Peyer's patch (tissue), 4 donors: ENCODE measurements at regions not wholly inside any gene's neighbourhood (a gene's known extent, or its start where the extent isn't known, plus 50 kb on each side); places are given as distances from the start of the nearest gene placed in this dataset.

ENCODE experiments used
- DNase-seq, 3 donors: peaks; one replicate each; pipeline ENCODE4 v3.0.0-alpha.2; 2017 to 2019
- H3K27ac ChIP-seq, 4 donors: fragments of 200-600 bp; sonication (generic); one replicate each; pipeline ENCODE4 v1.5.1; 2016 to 2019
- H3K27me3 ChIP-seq, 2 donors: fragments of 200-600 bp; sonication (generic); one replicate each; pipeline ENCODE4 v1.5.1; 2019
- H3K36me3 ChIP-seq, 3 donors: fragments of 200-600 bp; sonication (generic); one replicate each; pipeline ENCODE4 v1.5.1; 2016 to 2019
- H3K4me1 ChIP-seq, 4 donors: fragments of 200-600 bp; sonication (generic); one replicate each; pipeline ENCODE4 v1.5.1; 2016 to 2019
- H3K4me3 ChIP-seq, 4 donors: fragments of 200-600 bp; sonication (generic); 1 replicate in 3 of 4; 2 replicates in 1 of 4; pipeline ENCODE4 v1.5.1; 2016 to 2019; ENCODE audit warnings: mild to moderate bottlenecking in 1 of 4
- H3K9me3 ChIP-seq, 4 donors: fragments of 200-600 bp; sonication (generic); one replicate each; pipeline ENCODE4 v1.5.1; 2016 to 2019; ENCODE audit warnings: mild to moderate bottlenecking in 1 of 4
- CTCF ChIP-seq, 6 experiments: fragments of 450-650 bp in 4 of 6; fragments of 200-600 bp in 2 of 6; sonication (generic) in 1 of 6; IDR thresholded peaks; one replicate each; pipeline ENCODE4 v1.5.1; 2017 to 2019; ENCODE audit warnings: antibody characterized with exemption in 6 of 6, mild to moderate bottlenecking in 3 of 6, moderate library complexity in 1 of 6
- POLR2A ChIP-seq, 2 donors: fragments of 450-650 bp; IDR thresholded peaks; one replicate each; pipeline ENCODE4 v1.5.1; 2017; ENCODE audit warnings: antibody characterized with exemption in 2 of 2, mild to moderate bottlenecking in 2 of 2, moderate library complexity in 2 of 2

- Histone ChIP-seq H3K4me3 (no peak overlapping the region), H3K4me1 (no peaks in the 10 kb centered on the region), H3K27me3 (no peaks in the 10 kb centered on the region), H3K27ac (no peak overlapping the region), H3K9me3 (no peaks in the 10 kb centered on the region), H3K36me3 (no peaks in the 10 kb centered on the region)
- DNase-seq = no peak
- TF ChIP-seq CTCF (IDR thresholded peaks at IDR 0.05) = no peak
- no peak for TF ChIP-seq POLR2A (IDR thresholded peaks at IDR 0.05)
Measured at GRCh38 chr2:187702157-187702556, 147.9 kb upstream of the TFPI start.

GRCh38 chr2:187708272-187708671 is 154.0 kb upstream of the TFPI start:
- Histone ChIP-seq H3K36me3 (no peaks in the 10 kb centered on the region), H3K4me1 (no peaks in the 10 kb centered on the region), H3K27ac (no peak overlapping the region), H3K4me3 (no peak overlapping the region), H3K9me3 (no peaks in the 10 kb centered on the region), H3K27me3 (no peaks in the 10 kb centered on the region)
- TF ChIP-seq POLR2A (IDR thresholded peaks at IDR 0.05) (no peak), CTCF (IDR thresholded peaks at IDR 0.05) (no peak)
- no peak for DNase-seq

GRCh38 chr2:187709065-187709464 is 154.8 kb upstream of the TFPI start:
- no peaks in the 10 kb centered on the region for H3K9me3 ChIP-seq
- H3K27me3 ChIP-seq = no peaks in the 10 kb centered on the region
- DNase-seq = no peak
- no peak for TF ChIP-seq POLR2A (IDR thresholded peaks at IDR 0.05)
- no peak for TF ChIP-seq CTCF (IDR thresholded peaks at IDR 0.05)
- no peaks in the 10 kb centered on the region for H3K4me1 ChIP-seq
- H3K4me3 ChIP-seq = no peak overlapping the region
- H3K27ac ChIP-seq = no peak overlapping the region
- H3K36me3 ChIP-seq = no peaks in the 10 kb centered on the region

- Histone ChIP-seq H3K4me1 (no peaks in the 10 kb centered on the region), H3K27me3 (no peaks in the 10 kb centered on the region), H3K36me3 (no peaks in the 10 kb centered on the region), H3K9me3 (no peaks in the 10 kb centered on the region), H3K27ac (no peak overlapping the region), H3K4me3 (no peak overlapping the region)
- DNase-seq = no peak
- TF ChIP-seq POLR2A (IDR thresholded peaks at IDR 0.05) (no peak), CTCF (IDR thresholded peaks at IDR 0.05) (no peak)
Measured at GRCh38 chr2:187710791-187711521, 156.7 kb upstream of the TFPI start.

- H3K36me3 ChIP-seq = no peaks in the 10 kb centered on the region
- H3K4me3 ChIP-seq = no peak overlapping the region
- no peaks in the 10 kb centered on the region for H3K9me3 ChIP-seq
- no peak overlapping the region for H3K27ac ChIP-seq
- H3K4me1 ChIP-seq = no peaks in the 10 kb centered on the region
- DNase-seq = no peak
- no peak for TF ChIP-seq CTCF (IDR thresholded peaks at IDR 0.05)
- no peak for TF ChIP-seq POLR2A (IDR thresholded peaks at IDR 0.05)
- H3K27me3 ChIP-seq = no peaks in the 10 kb centered on the region
Measured at GRCh38 chr2:187715590-187715989, 161.4 kb upstream of the TFPI start.

- Histone ChIP-seq H3K36me3 (no peaks in the 10 kb centered on the region), H3K4me3 (no peak overlapping the region), H3K27me3 (no peaks in the 10 kb centered on the region), H3K9me3 (no peaks in the 10 kb centered on the region), H3K4me1 (no peaks in the 10 kb centered on the region), H3K27ac (no peak overlapping the region)
- DNase-seq = no peak
- TF ChIP-seq POLR2A (IDR thresholded peaks at IDR 0.05) = no peak
- no peak for TF ChIP-seq CTCF (IDR thresholded peaks at IDR 0.05)
Measured at GRCh38 chr2:187716301-187716700, 162.1 kb upstream of the TFPI start.
